ENCODE measurements at regions not wholly inside any gene's neighbourhood (a gene's known extent, or its start where the extent isn't known, plus 50 kb on each side); places are given as distances from the start of the nearest gene placed in this dataset.

GRCh38 chr18:37689841-37690240 is 124.2 kb upstream of the CELF4 start:
- no peak for TF ChIP-seq CTCF (IDR thresholded peaks at IDR 0.05)
- TF ChIP-seq POLR2AphosphoS5 (IDR thresholded peaks at IDR 0.05): no peak
- no peak for TF ChIP-seq POLR2A (IDR thresholded peaks at IDR 0.05)

All from sigmoid colon (tissue), 4 donors.